Spleen (tissue), 11 donors: ENCODE measurements at regions not wholly inside any gene's neighbourhood (a gene's known extent, or its start where the extent isn't known, plus 50 kb on each side); places are given as distances from the start of the nearest gene placed in this dataset.

Experiments used
- DNase-seq: peaks from one replicate; pipeline ENCODE4 v3.0.0-alpha.2; 2020
- H3K27ac ChIP-seq, 8 donors: fragments of 200-600 bp; sonication (generic) in 7 of 8; 1 replicate in 4 of 8; 2 replicates in 4 of 8; pipeline versions ENCODE4 v1.5.0 to v1.8.0; 2016 to 2021; ENCODE audit warnings: inconsistent platforms in 4 of 8, mild to moderate bottlenecking in 4 of 8, moderate library complexity in 1 of 8
- H3K27me3 ChIP-seq, 7 donors: fragments of 200-600 bp; sonication (generic) in 6 of 7; replicated peaks in 1 of 7; 1 replicate in 4 of 7; 2 replicates in 3 of 7; pipeline versions ENCODE4 v1.5.0 to v1.8.0; 2016 to 2021; ENCODE audit warnings: inconsistent platforms in 3 of 7, mild to moderate bottlenecking in 1 of 7
- H3K36me3 ChIP-seq, 6 donors: fragments of 200-600 bp; sonication (generic) in 5 of 6; 1 replicate in 4 of 6; 2 replicates in 2 of 6; pipeline versions ENCODE4 v1.5.0 to v1.8.0; 2016 to 2021; ENCODE audit warnings: inconsistent platforms in 2 of 6
- H3K4me1 ChIP-seq, 6 donors: fragments of 200-600 bp; sonication (generic) in 5 of 6; 1 replicate in 3 of 6; 2 replicates in 3 of 6; pipeline versions ENCODE4 v1.5.0 to v1.8.0; 2016 to 2021; ENCODE audit warnings: inconsistent platforms in 3 of 6
- H3K4me3 ChIP-seq, 8 donors: fragments of 200-600 bp; sonication (generic) in 7 of 8; 1 replicate in 4 of 8; 2 replicates in 4 of 8; pipeline versions ENCODE4 v1.5.0 to v1.8.0; 2016 to 2021; ENCODE audit warnings: inconsistent platforms in 4 of 8, mild to moderate bottlenecking in 4 of 8, moderate library complexity in 2 of 8
- H3K9me3 ChIP-seq, 8 donors: fragments of 200-600 bp; sonication (generic) in 7 of 8; 1 replicate in 4 of 8; 2 replicates in 4 of 8; pipeline versions ENCODE4 v1.5.0 to v1.8.0; 2016 to 2021; ENCODE audit warnings: inconsistent platforms in 4 of 8
- POLR2A ChIP-seq, 3 donors: fragments of 450-650 bp; IDR thresholded peaks; one replicate each; pipeline ENCODE4 v1.5.1; 2017; ENCODE audit warnings: antibody characterized with exemption in 3 of 3, mild to moderate bottlenecking in 1 of 3
- POLR2AphosphoS5 ChIP-seq, 3 donors: sonication (generic); formaldehyde crosslinking; IDR thresholded peaks; one replicate each; pipeline ENCODE4 v1.5.1; 2017; ENCODE audit warnings: antibody characterized with exemption in 3 of 3
- WGBS, 5 donors: extraction: QIAGEN DNeasy Blood & Tissue Kit in 3 of 5; methylation state at CpG; one replicate each; pipeline versions ENCODE4 v1.1.5 to v1.1.7; 2013 to 2018; 5-methylcytosine and 5-hydroxymethylcytosine counted together
- intact Hi-C: fragments of 100-400 bp; cut with DNase I; formaldehyde crosslinking; loops from one replicate; pipeline ENCODE4 v1.15.0; 2023; ENCODE audit warnings: low total_unique reads
- TF ChIP-seq, protein P1 (sequence below), 11 experiments: fragments of 200-600 bp in 7 of 11; fragments of 450-650 bp in 4 of 11; sonication (generic) in 4 of 11; IDR thresholded peaks in 8 of 11; conservative IDR thresholded peaks in 3 of 11; 1 replicate in 7 of 11; 2 replicates in 4 of 11; pipeline versions ENCODE4 v1.4.0 to v1.8.0; 2016 to 2021; ENCODE audit warnings: antibody characterized with exemption in 11 of 11, inconsistent platforms in 4 of 11, mild to moderate bottlenecking in 1 of 11
- donor health status: healthy with polysubstance abuse.
- donor health status: DM: no; HTN: no; CAD: no; lungs with moderate emphysema.
- donor health status: DM: no; HTN: no; CAD: no.
- donor health status: Bipolar disorder and iron deficiency.
- donor health status: healthy.
- donor health status: DM: no; HTN: no; CAD: no.
- donor health status: DM: yes; HTN: yes; CAD: no.

DNA sequence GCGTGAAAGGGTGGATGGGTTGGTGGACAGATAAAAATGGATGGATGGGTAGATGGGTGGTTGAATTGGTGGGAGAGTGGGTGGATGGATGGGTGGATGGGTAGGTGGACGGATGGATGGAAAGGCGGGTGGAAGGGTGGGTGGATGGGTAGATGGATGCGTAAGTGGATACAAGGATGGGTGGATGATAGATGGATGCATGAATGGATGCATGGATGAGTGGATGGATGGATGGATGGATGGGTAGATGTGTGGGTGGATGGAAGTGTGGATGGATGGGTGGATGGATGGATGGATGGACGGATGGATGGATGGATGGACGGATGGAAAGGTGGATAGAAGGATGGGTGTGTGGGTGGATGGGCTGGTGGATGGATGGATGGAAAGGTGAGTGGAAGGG is 77.0 kb upstream of the GRK3 start:
- H3K4me1 ChIP-seq = peaks cover 0 to 14% (median 6%) of the 10 kb centered on the region in 6 donors
- WGBS, 5 donors = 94 to 98% (median 96%) methylated on average over 6 of the region's 6 CpGs
- no peak for DNase-seq
- H3K27me3 ChIP-seq = no peaks in the 10 kb centered on the region
- intact Hi-C loops = no loop called here
- no peak overlapping the region for H3K4me3 ChIP-seq
- H3K36me3 ChIP-seq = peaks cover 0 to 60% (median 4%) of the 10 kb centered on the region in 6 donors
- no peak for TF ChIP-seq POLR2A (IDR thresholded peaks at IDR 0.05)
- TF ChIP-seq, protein P1, sequence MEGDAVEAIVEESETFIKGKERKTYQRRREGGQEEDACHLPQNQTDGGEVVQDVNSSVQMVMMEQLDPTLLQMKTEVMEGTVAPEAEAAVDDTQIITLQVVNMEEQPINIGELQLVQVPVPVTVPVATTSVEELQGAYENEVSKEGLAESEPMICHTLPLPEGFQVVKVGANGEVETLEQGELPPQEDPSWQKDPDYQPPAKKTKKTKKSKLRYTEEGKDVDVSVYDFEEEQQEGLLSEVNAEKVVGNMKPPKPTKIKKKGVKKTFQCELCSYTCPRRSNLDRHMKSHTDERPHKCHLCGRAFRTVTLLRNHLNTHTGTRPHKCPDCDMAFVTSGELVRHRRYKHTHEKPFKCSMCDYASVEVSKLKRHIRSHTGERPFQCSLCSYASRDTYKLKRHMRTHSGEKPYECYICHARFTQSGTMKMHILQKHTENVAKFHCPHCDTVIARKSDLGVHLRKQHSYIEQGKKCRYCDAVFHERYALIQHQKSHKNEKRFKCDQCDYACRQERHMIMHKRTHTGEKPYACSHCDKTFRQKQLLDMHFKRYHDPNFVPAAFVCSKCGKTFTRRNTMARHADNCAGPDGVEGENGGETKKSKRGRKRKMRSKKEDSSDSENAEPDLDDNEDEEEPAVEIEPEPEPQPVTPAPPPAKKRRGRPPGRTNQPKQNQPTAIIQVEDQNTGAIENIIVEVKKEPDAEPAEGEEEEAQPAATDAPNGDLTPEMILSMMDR (IDR thresholded peaks at IDR 0.05 in 8 of 11, conservative IDR thresholded peaks at IDR 0.05 in 3 of 11) = no peak
- no peak for TF ChIP-seq POLR2AphosphoS5 (IDR thresholded peaks at IDR 0.05)
- no peak overlapping the region for H3K27ac ChIP-seq
- H3K9me3 ChIP-seq = peaks cover 0 to 6% (median 0%) of the 10 kb centered on the region in 8 donors

GRCh38 chr22:25488244-25489020 is 76.0 kb upstream of the GRK3 start:
- Histone ChIP-seq H3K4me3 (no peak overlapping the region), H3K27me3 (peaks cover 0 to 6% (median 0%) of the 10 kb centered on the region in 7 donors), H3K4me1 (peaks cover 0 to 23% (median 14%) of the 10 kb centered on the region in 6 donors), H3K36me3 (peaks cover 0 to 52% (median 4%) of the 10 kb centered on the region in 6 donors), H3K9me3 (peaks cover 0 to 6% (median 0%) of the 10 kb centered on the region in 8 donors), H3K27ac (no peak overlapping the region)
- WGBS, 5 donors = 36 to 68% (median 60%) methylated on average over 3 of the region's 3 CpGs
- intact Hi-C loops = no loop called here
- no peak for DNase-seq
- TF ChIP-seq POLR2A (IDR thresholded peaks at IDR 0.05) (no peak), POLR2AphosphoS5 (IDR thresholded peaks at IDR 0.05) (no peak)
- TF ChIP-seq, protein P1 (IDR thresholded peaks at IDR 0.05 in 8 of 11, conservative IDR thresholded peaks at IDR 0.05 in 3 of 11) = no peak

GRCh38 chr22:25489947-25490346 is 74.5 kb upstream of the GRK3 start:
- Histone ChIP-seq H3K9me3 (peaks cover 0 to 6% (median 0%) of the 10 kb centered on the region in 8 donors), H3K27me3 (peaks cover 0 to 18% (median 0%) of the 10 kb centered on the region in 7 donors), H3K4me3 (no peak overlapping the region), H3K36me3 (peaks cover 0 to 37% (median 0%) of the 10 kb centered on the region in 6 donors), H3K27ac (no peak overlapping the region), H3K4me1 (peaks cover 0 to 36% (median 18%) of the 10 kb centered on the region in 6 donors)
- intact Hi-C loops = no loop called here
- 86 to 97% (median 94%) methylated on average over 1 of the region's 1 CpG for WGBS, 5 donors
- DNase-seq = no peak
- TF ChIP-seq POLR2A (IDR thresholded peaks at IDR 0.05) (no peak), POLR2AphosphoS5 (IDR thresholded peaks at IDR 0.05) (no peak)
- TF ChIP-seq, protein P1 (IDR thresholded peaks at IDR 0.05 in 8 of 11, conservative IDR thresholded peaks at IDR 0.05 in 3 of 11) = no peak

GRCh38 chr22:25490896-25491295 is 73.6 kb upstream of the GRK3 start:
- WGBS, 5 donors = 84 to 94% (median 86%) methylated on average over 5 of the region's 5 CpGs
- DNase-seq = no peak
- Histone ChIP-seq H3K36me3 (peaks cover 0 to 30% (median 0%) of the 10 kb centered on the region in 6 donors), H3K4me1 (peaks cover 0 to 36% (median 18%) of the 10 kb centered on the region in 6 donors), H3K9me3 (peaks cover 0 to 6% (median 0%) of the 10 kb centered on the region in 8 donors), H3K4me3 (no peak overlapping the region), H3K27ac (no peak overlapping the region), H3K27me3 (peaks cover 0 to 18% (median 0%) of the 10 kb centered on the region in 7 donors)
- intact Hi-C loops = no loop called here
- TF ChIP-seq, protein P1 (IDR thresholded peaks at IDR 0.05 in 8 of 11, conservative IDR thresholded peaks at IDR 0.05 in 3 of 11) = no peak
- TF ChIP-seq POLR2A (IDR thresholded peaks at IDR 0.05) = no peak
- TF ChIP-seq POLR2AphosphoS5 (IDR thresholded peaks at IDR 0.05) = no peak
